DMS153 (cell line): ENCODE measurements at regions not wholly inside any gene's neighbourhood (a gene's known extent, or its start where the extent isn't known, plus 50 kb on each side); places are given as distances from the start of the nearest gene placed in this dataset.
"Not testable (repeated sequence)": the region's sequence is repeated elsewhere in the genome, so short reads cannot be mapped to it uniquely, and the experiment has no call there.

Source experiments
- DNase-seq: peaks from one replicate; lab custom pipeline; 2025; lab: John Stamatoyannopoulos, UW

GRCh38 chr17:72555052-72555451 lies 434.2 kb downstream of the SOX9 start:
- no peak for DNase-seq

- no peak for DNase-seq
These were observed 436.4 kb downstream of the SOX9 start for GRCh38 chr17:72556944-72557826.

- no peak for DNase-seq
These were observed 438.2 kb downstream of the SOX9 start for GRCh38 chr17:72558971-72559476.

GRCh38 chr17:72560303-72561247 lies 439.8 kb downstream of the SOX9 start:
- DNase-seq: peak; percentile 85

- no peak for DNase-seq
These were observed 440.4 kb downstream of the SOX9 start for GRCh38 chr17:72561266-72561665.

- DNase-seq: no peak
These were observed 440.9 kb downstream of the SOX9 start for GRCh38 chr17:72561680-72562079.

- DNase-seq: no peak
These were observed 441.9 kb downstream of the SOX9 start for GRCh38 chr17:72562615-72563188.

- no peak for DNase-seq
These were observed 443.1 kb downstream of the SOX9 start for GRCh38 chr17:72563952-72564351.

GRCh38 chr17:72565006-72565405 lies 444.2 kb downstream of the SOX9 start:
- no peak for DNase-seq

GRCh38 chr17:72565758-72566157 lies 444.9 kb downstream of the SOX9 start:
- DNase-seq: no peak

GRCh38 chr17:72566671-72567484 lies 446.1 kb downstream of the SOX9 start:
- no peak for DNase-seq

GRCh38 chr17:72567774-72568173 lies 447.0 kb downstream of the SOX9 start:
- no peak for DNase-seq

- DNase-seq: peak; percentile 18
These were observed 448.5 kb downstream of the SOX9 start for GRCh38 chr17:72569148-72569946.

- DNase-seq: no peak
These were observed 451.1 kb downstream of the SOX9 start for GRCh38 chr17:72571813-72572396.

- no peak for DNase-seq
These were observed 452.0 kb downstream of the SOX9 start for GRCh38 chr17:72572604-72573491.

GRCh38 chr17:72573492-72573801 lies 452.6 kb downstream of the SOX9 start:
- DNase-seq: not testable (repeated sequence)

GRCh38 chr17:72574675-72575510 lies 454.1 kb downstream of the SOX9 start:
- DNase-seq: no peak

- DNase-seq: no peak
These were observed 454.9 kb downstream of the SOX9 start for GRCh38 chr17:72575542-72576233.
